ENCODE measurements at regions not wholly inside any gene's neighbourhood (a gene's known extent, or its start where the extent isn't known, plus 50 kb on each side); places are given as distances from the start of the nearest gene placed in this dataset.

GRCh38 chr9:82558346-82558745 lies 504.6 kb downstream of the RASEF start:
- Histone ChIP-seq H3K4ac (ENCODE audit: low read depth, low read length) (no peak overlapping the region), H3K23ac (ENCODE audit: insufficient read length, low read depth, low read length) (no peak overlapping the region), H3K18ac (ENCODE audit: insufficient read length, low read depth, low read length) (no peak overlapping the region), H3K27ac (ENCODE audit: insufficient read length, low read depth, low read length) (no peak overlapping the region), H2BK20ac (ENCODE audit: low read depth, low read length, poor library complexity, severe bottlenecking) (no peak overlapping the region), H3K14ac (ENCODE audit: insufficient read depth, low read length) (no peak overlapping the region), H2BK15ac (ENCODE audit: low read depth, low read length) (no peak overlapping the region), H3K27me3 (ENCODE audit: insufficient read depth, low read length) (no peaks in the 10 kb centered on the region), H4K5ac (ENCODE audit: insufficient read length, low read depth, low read length) (no peak overlapping the region), H3K9me3 (ENCODE audit: control insufficient read depth, low read depth, low read length) (no peaks in the 10 kb centered on the region), H2AFZ (ENCODE audit: low read length) (no peak overlapping the region), H4K20me1 (ENCODE audit: control insufficient read depth, insufficient read depth, insufficient read length) (no peaks in the 10 kb centered on the region), H2AK5ac (ENCODE audit: insufficient read length, low read length) (no peak overlapping the region), H2BK5ac (ENCODE audit: insufficient read length, low read length) (no peak overlapping the region), H3K56ac (ENCODE audit: insufficient read length, low read depth, low read length) (no peak overlapping the region), H2BK120ac (ENCODE audit: low read depth, low read length, poor library complexity, severe bottlenecking) (no peak overlapping the region), H3K4me2 (ENCODE audit: insufficient read depth, insufficient read length, low read length) (no peak overlapping the region), H3K23me2 (ENCODE audit: insufficient read length, low read depth, low read length, poor library complexity, severe bottlenecking) (no peaks in the 10 kb centered on the region), H3T11ph (ENCODE audit: low read length) (no peak overlapping the region), H3K9ac (ENCODE audit: extremely low read depth, insufficient read length, low read length) (no peak overlapping the region), H3K79me2 (ENCODE audit: insufficient read depth, low read length) (no peaks in the 10 kb centered on the region), H2BK12ac (ENCODE audit: insufficient read length, low read depth, low read length) (no peak overlapping the region), H4K91ac (ENCODE audit: insufficient read length, low read depth, low read length) (no peak overlapping the region), H3K79me1 (ENCODE audit: insufficient read depth, low read depth, low read length, poor library complexity, severe bottlenecking) (no peaks in the 10 kb centered on the region), H4K8ac (replicated peaks; ENCODE audit: insufficient read length, low read depth, low read length) (no peak overlapping the region), H3K4me1 (ENCODE audit: insufficient read depth, low read length) (no peaks in the 10 kb centered on the region)
- Mint-ChIP-seq H3K27ac (no peak overlapping the region), H3K9me3 (no peaks in the 10 kb centered on the region), H3K4me3 (no peak overlapping the region), H3K36me3 (ENCODE audit: insufficient read depth in 1 of 3, low read depth in 3 of 3) (no peaks in the 10 kb centered on the region), H3K27me3 (ENCODE audit: low read depth) (no peaks in the 10 kb centered on the region), H3K4me1 (peaks cover 6 to 9% of the 10 kb centered on the region in 2 experiments)
- no peak for TF ChIP-seq CTCF (conservative IDR thresholded peaks at IDR 0.05)
- WGBS (ENCODE audit: extremely low coverage, insufficient read length, low lambda C conversion rate), result no CpG with 5 or more reads among the region's 1 CpG
- no peak for DNase-seq
